ENCODE measurements at regions not wholly inside any gene's neighbourhood (a gene's known extent, or its start where the extent isn't known, plus 50 kb on each side); places are given as distances from the start of the nearest gene placed in this dataset.
A peak's percentile ranks its signal among the peaks of the same experiment; 100 is the strongest.

GRCh38 chr11:32531528-32531927 lies 52.1 kb upstream of the EIF3M start:
- peak; percentile 9 for DNase-seq

DNA sequence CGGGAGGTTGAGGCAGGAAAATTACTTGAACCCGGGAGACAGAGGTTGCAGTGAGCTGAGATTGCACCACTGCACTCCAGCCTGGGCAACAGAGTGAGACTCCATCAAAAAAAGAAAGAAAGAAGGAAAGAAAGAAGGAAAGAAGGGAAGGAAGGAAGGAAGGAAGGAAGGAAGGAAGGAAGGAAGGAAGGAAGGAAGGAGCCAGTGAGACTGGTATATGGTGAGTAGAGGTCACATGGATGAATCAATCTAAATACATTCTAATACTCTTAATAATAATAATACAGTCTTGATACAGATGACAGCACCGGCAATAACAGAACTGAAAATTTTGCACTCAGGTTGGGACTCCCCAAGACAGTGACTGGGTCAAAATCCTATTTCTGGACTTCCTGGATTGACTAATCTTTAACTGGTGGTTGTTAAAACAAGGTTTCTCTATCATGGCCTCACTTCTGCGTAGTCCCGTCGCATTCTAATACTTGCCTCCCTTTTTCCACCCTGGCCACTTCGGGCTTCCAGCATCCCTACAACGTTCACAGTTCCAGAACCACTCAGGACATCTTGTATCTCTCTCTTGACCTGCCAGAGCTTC lies 53.5 kb upstream of the EIF3M start:
- no peak for DNase-seq

- no peak for DNase-seq
Observed at GRCh38 chr11:32527261-32528175, 56.1 kb upstream of the EIF3M start.

DNA sequence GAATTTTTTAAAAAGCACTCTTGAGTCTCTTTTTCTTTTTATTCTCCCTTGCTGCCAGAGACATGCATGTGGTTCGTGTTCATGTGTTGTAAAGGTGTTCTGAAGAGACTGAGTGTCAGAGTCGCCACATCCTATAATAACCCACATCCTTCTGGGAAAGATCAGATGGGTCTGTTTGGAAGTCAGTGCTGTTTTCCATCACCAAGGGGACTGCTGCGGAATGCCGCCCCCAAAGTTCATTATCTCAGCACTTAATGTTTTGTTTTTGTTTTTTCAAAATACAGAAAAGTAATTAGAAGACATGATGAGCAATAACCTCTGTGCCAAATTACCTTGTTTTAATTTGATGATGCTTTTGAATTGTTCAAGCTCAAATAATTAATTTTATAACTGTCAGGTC lies 56.9 kb upstream of the EIF3M start:
- DNase-seq = no peak

- peak; percentile 12 for DNase-seq
Observed at GRCh38 chr11:32511926-32512325, 71.7 kb upstream of the EIF3M start.

DNA sequence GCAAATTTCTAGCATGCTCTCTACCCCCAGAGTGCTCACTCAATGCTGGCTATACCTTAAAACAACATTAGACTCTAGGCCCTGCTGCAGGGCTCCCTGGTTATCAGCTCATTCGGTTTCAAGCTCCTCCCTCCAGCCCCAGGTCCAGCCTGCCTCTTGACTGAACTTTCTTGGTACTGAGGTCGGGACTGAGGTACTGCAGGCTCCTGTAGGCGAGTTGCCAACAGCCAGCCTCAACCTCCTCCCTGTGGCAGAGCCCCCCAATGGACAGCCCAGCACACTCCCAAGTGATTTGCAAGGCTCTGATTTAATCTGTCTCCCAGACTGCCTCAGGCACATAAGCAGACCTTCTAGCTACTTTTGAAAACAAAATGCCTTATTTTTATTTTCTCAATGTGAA lies 73.6 kb upstream of the EIF3M start:
- DNase-seq = no peak

DNA sequence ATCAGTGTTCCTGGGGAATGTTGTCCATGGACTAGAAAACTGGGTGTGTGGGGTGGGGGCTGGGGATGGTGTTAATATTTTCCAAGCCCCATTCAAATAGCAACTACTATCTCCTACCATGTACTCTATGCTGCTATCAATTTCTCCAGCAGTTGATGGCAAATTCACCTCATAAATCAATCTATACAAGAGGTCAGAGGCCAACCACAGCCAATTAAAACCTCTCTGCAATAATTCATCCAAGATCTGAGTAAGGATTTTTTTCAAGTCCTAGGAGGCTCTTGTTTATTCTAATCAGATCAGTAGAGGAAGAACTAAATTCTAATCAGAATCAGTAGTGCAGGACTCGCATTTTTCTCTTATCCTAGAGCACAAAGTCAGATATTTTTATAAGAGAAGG lies 73.4 kb upstream of the WT1 start:
- no peak for DNase-seq

- DNase-seq = no peak
Observed at GRCh38 chr11:32500001-32500400, 64.7 kb upstream of the WT1 start.

DNA sequence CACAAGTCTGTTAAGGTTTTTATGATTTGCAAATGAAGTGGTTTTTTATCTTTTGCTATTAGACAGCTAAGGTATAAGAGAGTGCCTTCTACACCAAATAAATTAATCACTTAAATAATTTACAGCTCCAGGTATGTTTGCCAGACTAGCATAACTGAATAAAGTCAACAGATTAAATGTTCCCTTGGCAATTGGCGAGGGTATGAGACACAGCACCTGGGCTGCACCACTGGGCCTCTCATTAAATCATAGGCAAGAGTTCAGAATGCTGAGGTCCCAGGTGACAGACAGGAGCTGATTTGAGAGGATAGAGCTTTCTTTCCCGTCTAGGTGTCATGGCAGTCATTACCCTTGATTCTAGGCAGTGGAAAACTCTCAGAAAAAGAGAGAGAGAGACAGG lies 62.6 kb upstream of the WT1 start:
- no peak for DNase-seq

GRCh38 chr11:32494629-32495028 lies 59.3 kb upstream of the WT1 start:
- no peak for DNase-seq

DNA sequence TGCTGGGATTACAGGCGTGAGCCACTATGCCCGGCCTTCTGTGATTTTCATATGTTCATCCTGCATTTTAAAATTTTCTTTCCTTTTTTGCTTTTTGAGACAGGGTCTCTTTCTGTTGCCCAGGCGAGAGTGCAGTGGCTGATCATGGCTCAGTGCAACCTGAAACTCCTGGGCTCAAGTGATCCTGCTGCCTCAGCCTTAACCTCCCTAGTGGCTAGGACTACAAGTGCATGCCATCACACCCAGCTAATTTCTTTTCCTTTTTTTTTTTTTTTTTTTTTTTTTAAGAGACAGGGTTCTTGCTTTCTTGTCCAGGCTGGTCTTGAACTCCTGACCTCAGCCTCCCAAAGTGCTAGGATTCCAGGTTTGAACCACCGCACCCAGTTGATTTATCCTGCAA lies 54.1 kb upstream of the WT1 start:
- DNase-seq = no peak

- no peak for DNase-seq
Observed at GRCh38 chr11:32487270-32487669, 51.9 kb upstream of the WT1 start.

- no peak for DNase-seq
Observed at GRCh38 chr11:32485733-32486132, 50.4 kb upstream of the WT1 start.

Measured in OCI-M1 (cell line).